Esophagus muscularis mucosa (tissue), 3 donors: ENCODE measurements at regions not wholly inside any gene's neighbourhood (a gene's known extent, or its start where the extent isn't known, plus 50 kb on each side); places are given as distances from the start of the nearest gene placed in this dataset.

Source experiments
- CTCF ChIP-seq, 3 experiments: fragments of 200-600 bp in 2 of 3; fragments of 450-650 bp in 1 of 3; sonication (generic) in 2 of 3; IDR thresholded peaks; one replicate each; pipeline ENCODE4 v1.5.1; 2017 to 2019; ENCODE audit warnings: antibody characterized with exemption in 3 of 3, mild to moderate bottlenecking in 2 of 3, moderate library complexity in 1 of 3
- POLR2AphosphoS5 ChIP-seq, 2 donors: sonication (generic); formaldehyde crosslinking; IDR thresholded peaks; one replicate each; pipeline ENCODE4 v1.6.1; 2017; ENCODE audit warnings: antibody characterized with exemption in 2 of 2

DNA sequence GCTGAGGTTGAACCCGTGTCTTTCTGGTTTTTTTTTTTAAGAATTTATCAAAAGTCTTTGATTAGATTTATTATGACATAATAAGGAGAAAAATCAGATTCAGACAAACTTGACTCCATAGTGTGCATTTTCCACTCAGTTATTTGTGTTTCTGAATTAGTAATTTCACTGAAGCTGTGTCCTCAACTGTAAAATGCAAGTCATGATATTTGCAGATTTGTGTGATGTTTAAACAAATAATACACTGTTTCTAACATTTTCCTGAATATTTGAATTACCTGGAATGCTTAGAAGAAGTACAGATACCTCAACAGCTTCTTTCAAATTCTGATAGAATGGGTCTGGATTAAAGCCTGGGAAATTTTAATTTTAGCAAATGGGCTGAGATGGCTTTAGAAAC is 1050.3 kb upstream of the MAP3K7 start:
- TF ChIP-seq CTCF (IDR thresholded peaks at IDR 0.05) (no peak), POLR2AphosphoS5 (IDR thresholded peaks at IDR 0.05) (no peak)
